K562 (cell line): ENCODE measurements at regions not wholly inside any gene's neighbourhood (a gene's known extent, or its start where the extent isn't known, plus 50 kb on each side); places are given as distances from the start of the nearest gene placed in this dataset.

ENCODE experiments used
- ATAC-seq: fragments of 200-7000 bp; cut with Tn5 transposase; 3 replicates; pipeline ENCODE4 v1.9.1; 2020; ENCODE audit warnings: moderate library complexity
- BruUV-seq: library from RNA; stranded (reverse); fragments of 400-500 nt; replicated peaks from 2 replicates; lab custom pipeline; 2021; lab: Mats Ljungman, UMichigan
- CTCF ChIA-PET: fragments of 300-600 bp; formaldehyde crosslinking; extraction: SDS; loops from one replicate; lab custom pipeline; 2021; ENCODE audit warnings: low intra/inter-chr PET ratio; lab: Yijun Ruan, JAX
- POLR2A ChIA-PET: fragments of 300-600, 350-650 bp; sonication (Branson Sonifier 250); formaldehyde crosslinking; extraction: SDS; loops from one replicate; lab custom pipeline; 2021; ENCODE audit warnings: antibody characterized with exemption, inconsistent platforms; lab: Yijun Ruan, JAX
- DNase-seq, 4 experiments: peaks; one replicate each; pipeline versions ENCODE4 v3.0.0 to v3.0.0-alpha.2; 2011 to 2018; ENCODE audit warnings: low spot score in 3 of 4, mixed read lengths in 3 of 4; ENCODE audit errors: extremely low read depth in 1 of 4
- FAIRE-seq: peaks from 2 replicates; lab custom pipeline; 2011; peaks lifted over from hg19 to GRCh38; lab: Jason Lieb, UNC
- H2AFZ ChIP-seq: 2 replicates; pipeline ENCODE4 v1.6.0; 2011; ENCODE audit warnings: low read depth, low read length, control low read depth, inconsistent platforms
- H3K27ac ChIP-seq: fragments of 200-600 bp; 3 replicates; pipeline ENCODE4 v1.8.0; 2011; ENCODE audit warnings: low read depth, mild to moderate bottlenecking, control low read depth, inconsistent platforms, low read length, moderate library complexity, mixed read lengths; ENCODE audit errors: extremely low read depth
- H3K27me3 ChIP-seq, 2 experiments: fragments of 300-600 bp in 1 of 2; 2 replicates in 1 of 2; 3 replicates in 1 of 2; pipeline versions ENCODE4 v1.6.0 to v1.8.0; 2011; ENCODE audit warnings: inconsistent platforms in 2 of 2, low read length in 2 of 2, mild to moderate bottlenecking in 1 of 2, mixed read lengths in 1 of 2, moderate library complexity in 1 of 2; ENCODE audit not compliant: control insufficient read depth in 2 of 2, insufficient read depth in 2 of 2
- H3K36me3 ChIP-seq: fragments of 300-600 bp; 3 replicates; pipeline ENCODE4 v1.8.0; 2011; ENCODE audit warnings: mild to moderate bottlenecking, low read length, inconsistent platforms; ENCODE audit not compliant: control insufficient read depth, insufficient read depth
- H3K4me1 ChIP-seq, 2 experiments: fragments of 200-600 bp in 1 of 2; replicated peaks in 1 of 2; 2 replicates in 1 of 2; 3 replicates in 1 of 2; pipeline versions ENCODE4 v1.5.1 to v1.8.0; 2011; ENCODE audit warnings: inconsistent platforms in 2 of 2, low read length in 2 of 2, mild to moderate bottlenecking in 1 of 2, mixed read lengths in 1 of 2, moderate library complexity in 1 of 2; ENCODE audit not compliant: control insufficient read depth in 2 of 2, insufficient read depth in 2 of 2
- H3K4me2 ChIP-seq: 2 replicates; pipeline ENCODE4 v1.6.1; 2011; ENCODE audit warnings: low read length, control low read depth, inconsistent platforms, mixed read lengths; ENCODE audit not compliant: insufficient read depth
- H3K4me3 ChIP-seq: fragments of 200-600 bp; sonication (generic), shearing (Covaris generic); 2 replicates; pipeline ENCODE4 v1.5.1; 2016; ENCODE audit warnings: control low read depth, inconsistent platforms
- H3K79me2 ChIP-seq: fragments of 200-600 bp; 3 replicates; pipeline ENCODE4 v1.8.0; 2011; ENCODE audit warnings: low read length, inconsistent platforms; ENCODE audit not compliant: control insufficient read depth, insufficient read depth
- H3K9ac ChIP-seq, 2 experiments: 2 replicates each; pipeline versions ENCODE4 v1.6.0 to v1.6.1; 2011; ENCODE audit warnings: low read depth in 2 of 2, low read length in 2 of 2, control low read depth in 1 of 2, inconsistent platforms in 1 of 2, mild to moderate bottlenecking in 1 of 2, mixed read lengths in 1 of 2; ENCODE audit not compliant: insufficient read depth in 1 of 2
- H3K9me1 ChIP-seq: one replicate; pipeline ENCODE4 v1.6.0; 2011; ENCODE audit warnings: inconsistent platforms, mild to moderate bottlenecking, low read length, moderate library complexity; ENCODE audit not compliant: control insufficient read depth, insufficient read depth
- H3K9me3 ChIP-seq: replicated peaks from 2 replicates; pipeline ENCODE4 v1.5.1; 2011; ENCODE audit warnings: low read depth, low read length, inconsistent platforms; ENCODE audit not compliant: control insufficient read depth, insufficient read depth
- H4K20me1 ChIP-seq: replicated peaks from 2 replicates; pipeline ENCODE4 v1.6.1; 2011; ENCODE audit warnings: low read length, inconsistent platforms, mixed read lengths; ENCODE audit not compliant: control insufficient read depth, insufficient read depth
- ARID4B ChIP-seq: sonication (generic); formaldehyde crosslinking; IDR thresholded peaks from 2 replicates; pipeline ENCODE4 v1.8.0; 2022; ENCODE audit warnings: mild to moderate bottlenecking, missing genetic modification reagents
- ARNT ChIP-seq, 2 experiments: fragments of 450-650 bp; IDR thresholded peaks; 2 replicates each; pipeline ENCODE4 v1.6.1; 2016; ENCODE audit warnings: mild to moderate bottlenecking in 1 of 2
- BRF1 ChIP-seq: IDR thresholded peaks from 3 replicates; pipeline ENCODE4 v1.6.1; 2011; ENCODE audit warnings: borderline replicate concordance, mild to moderate bottlenecking; ENCODE audit not compliant: insufficient read length; ENCODE audit errors: extremely low read depth
- CHD1 ChIP-seq: fragments of 200-600 bp; sonication (generic); IDR thresholded peaks from one replicate; pipeline ENCODE4 v1.6.1; 2012; ENCODE audit warnings: mild to moderate bottlenecking, moderate library complexity, low read length, inconsistent platforms
- NR2C2 ChIP-seq, 2 experiments: fragments of 200-800 bp in 1 of 2; sonication (Bioruptor generic) in 1 of 2; sonication (generic) in 1 of 2; formaldehyde crosslinking in 1 of 2; IDR thresholded peaks; 2 replicates each; pipeline versions ENCODE4 v1.6.1 to v1.8.0; 2016 to 2022; ENCODE audit warnings: mild to moderate bottlenecking in 1 of 2, missing compliant biosample characterization in 1 of 2, missing genetic modification characterization in 1 of 2, missing genetic modification reagents in 1 of 2
- RBM22 ChIP-seq: fragments of 200-400 bp; formaldehyde crosslinking; IDR thresholded peaks from 2 replicates; pipeline ENCODE4 v1.6.1; 2018; ENCODE audit warnings: low read length, low read depth; ENCODE audit not compliant: poor library complexity, severe bottlenecking
- SAP30 ChIP-seq: fragments of 200-600 bp; sonication (generic); IDR thresholded peaks from 2 replicates; pipeline ENCODE4 v1.6.1; 2012; ENCODE audit warnings: borderline replicate concordance, low read depth, mild to moderate bottlenecking, moderate library complexity, low read length, control low read depth, inconsistent platforms; ENCODE audit not compliant: insufficient read depth, poor library complexity, severe bottlenecking
- SMARCA5 ChIP-seq: fragments of 450-650 bp; IDR thresholded peaks from 2 replicates; pipeline ENCODE4 v1.6.1; 2016
- THAP7 ChIP-seq: fragments of 250-450 bp; sonication (Bioruptor Pico); IDR thresholded peaks from 2 replicates; pipeline ENCODE4 v1.5.0; 2021
- ZBTB12 ChIP-seq: fragments of 250-450 bp; sonication (Bioruptor Pico); IDR thresholded peaks from 2 replicates; pipeline ENCODE4 v1.4.0; 2020
- ZNF143 ChIP-seq: sonication (generic); formaldehyde crosslinking; IDR thresholded peaks from 2 replicates; pipeline ENCODE4 v1.9.0; 2022; ENCODE audit warnings: mild to moderate bottlenecking, missing genetic modification reagents
- ZNF175 ChIP-seq: fragments of 200-800 bp; sonication (Bioruptor generic); IDR thresholded peaks from 2 replicates; pipeline ENCODE4 v1.6.1; 2016; ENCODE audit warnings: low read depth, mild to moderate bottlenecking, missing genetic modification characterization, missing compliant biosample characterization
- ZNF384 ChIP-seq: IDR thresholded peaks from 2 replicates; pipeline ENCODE4 v1.6.1; 2012; ENCODE audit warnings: low read depth, low read length, improper control_type of control experiment
- WGBS: fragments of 100-300 bp; shearing (Covaris generic); methylation state at CpG from one replicate; pipeline ENCODE4 v1.1.6; 2016; ENCODE audit warnings: low coverage, mixed read lengths; ENCODE audit not compliant: insufficient coverage; ENCODE audit errors: missing lambda C conversion rate; 5-methylcytosine and 5-hydroxymethylcytosine counted together
- in situ Hi-C: fragments of 300-500 bp; cut with MboI; formaldehyde crosslinking; loops from 4 replicates; pipeline ENCODE4 v1.15.0; 2018; ENCODE audit warnings: inconsistent platforms, mixed read lengths
- intact Hi-C: fragments of 100-400 bp; cut with micrococcal nuclease; formaldehyde crosslinking; loops from 2 replicates; pipeline ENCODE4 v1.14.2; 2022

GRCh38 chr1:90580176-90580575 is 136.9 kb downstream of the BARHL2 start (continued):
- no peak for TF ChIP-seq ARID4B (CRISPR knock-in tag)
- TF ChIP-seq ARNT (IDR thresholded peaks at IDR 0.05) = no peak
- no peak for TF ChIP-seq NR2C2 (CRISPR knock-in tag; IDR thresholded peaks at IDR 0.05)
- no peak for TF ChIP-seq NR2C2 (tag; IDR thresholded peaks at IDR 0.05)
- TF ChIP-seq CHD1 = no peak
- TF ChIP-seq RBM22 = no peak

- Histone ChIP-seq H3K4me3 (no peak overlapping the region), H3K9ac (no peak overlapping the region), H3K4me1 (no peaks in the 10 kb centered on the region), H3K36me3 (no peaks in the 10 kb centered on the region), H3K4me2 (no peak overlapping the region), H3K79me2 (no peaks in the 10 kb centered on the region), H3K9me3 (no peaks in the 10 kb centered on the region), H3K27me3 (no peaks in the 10 kb centered on the region; a peak in 1 of 5 replicates), H2AFZ (no peak overlapping the region), H3K27ac (no peak overlapping the region), H4K20me1 (no peaks in the 10 kb centered on the region), H3K9me1 (no peaks in the 10 kb centered on the region)
- ChIA-PET CTCF (interaction anchor here (1.2 kb wide), 2 partner anchors 698 to 700 kb away, joined by 4 read pairs; no protein-coding TSS in a partner anchor), POLR2A (interaction anchor here (0.5 to 1.0 kb wide), 2 partner anchors 385 to 534 kb away, joined by 3 read pairs; no protein-coding TSS in a partner anchor)
- peak; percentile 84 for ATAC-seq
- in situ Hi-C loops (no loop called here), intact Hi-C loops (loop anchor here (1.0 kb wide), 1 partner anchor 587 kb away; no protein-coding TSS in a partner anchor)
- FAIRE-seq = peak; percentile 83
- no TSS peak for BruUV-seq
- peak; percentile 46 to 61 (median 60) for DNase-seq
- WGBS = 6% methylated on average over 3 of the region's 3 CpGs
- no peak for TF ChIP-seq ZBTB12 (CRISPR knock-in tag)
- no peak for TF ChIP-seq BRF1
- TF ChIP-seq THAP7 (CRISPR knock-in tag) = no peak
- TF ChIP-seq ZNF175 = no peak
- no peak for TF ChIP-seq SAP30
- no peak for TF ChIP-seq ZNF143 (CRISPR knock-in tag)
- no peak for TF ChIP-seq ZNF384
- no peak for TF ChIP-seq SMARCA5
Observed at GRCh38 chr1:90579212-90579802, 137.8 kb downstream of the BARHL2 start.
